ENCODE measurements at regions not wholly inside any gene's neighbourhood (a gene's known extent, or its start where the extent isn't known, plus 50 kb on each side); places are given as distances from the start of the nearest gene placed in this dataset.

GRCh38 chr3:43178891-43179366 is 73.0 kb upstream of the POMGNT2 start:
- Mint-ChIP-seq H3K36me3 (no peaks in the 10 kb centered on the region), H3K27ac (peak overlapping the region; percentile 91), H3K4me1 (peaks cover 44% of the 10 kb centered on the region), H3K4me3 (no peak overlapping the region), H3K9me3 (peaks cover 6% of the 10 kb centered on the region)
- ATAC-seq (no peak), DNase-seq (ENCODE audit: low spot score in 2 of 2) (no peak)

GRCh38 chr3:43177085-43177484 is 71.2 kb upstream of the POMGNT2 start:
- peak overlapping the region; percentile 2 for H3K27ac Mint-ChIP-seq
- H3K9me3 Mint-ChIP-seq: peaks cover 16% of the 10 kb centered on the region
- DNase-seq (ENCODE audit: low spot score in 2 of 2) (no peak), ATAC-seq (no peak)
- peaks cover 39% of the 10 kb centered on the region for H3K4me1 Mint-ChIP-seq
- no peaks in the 10 kb centered on the region for H3K36me3 Mint-ChIP-seq
- no peak overlapping the region for H3K4me3 Mint-ChIP-seq

- Mint-ChIP-seq H3K4me1 (peaks cover 37% of the 10 kb centered on the region), H3K9me3 (peaks cover 16% of the 10 kb centered on the region), H3K36me3 (no peaks in the 10 kb centered on the region), H3K4me3 (no peak overlapping the region), H3K27ac (peak overlapping the region; percentile 2)
- ATAC-seq (no peak), DNase-seq (ENCODE audit: low spot score in 2 of 2) (no peak)
Observed at GRCh38 chr3:43176666-43177065, 70.8 kb upstream of the POMGNT2 start.

GRCh38 chr3:43175541-43175940 is 69.7 kb upstream of the POMGNT2 start:
- H3K27ac Mint-ChIP-seq: no peak overlapping the region
- peaks cover 16% of the 10 kb centered on the region for H3K9me3 Mint-ChIP-seq
- no peaks in the 10 kb centered on the region for H3K36me3 Mint-ChIP-seq
- no peak for ATAC-seq
- H3K4me1 Mint-ChIP-seq: peaks cover 26% of the 10 kb centered on the region
- DNase-seq (ENCODE audit: low spot score in 2 of 2): no peak
- H3K4me3 Mint-ChIP-seq: no peak overlapping the region

GRCh38 chr3:43173949-43174348 is 68.1 kb upstream of the POMGNT2 start:
- ATAC-seq: no peak
- H3K36me3 Mint-ChIP-seq: no peaks in the 10 kb centered on the region
- H3K4me3 Mint-ChIP-seq: no peak overlapping the region
- H3K9me3 Mint-ChIP-seq: peaks cover 16% of the 10 kb centered on the region
- no peak for DNase-seq (ENCODE audit: low spot score in 2 of 2)
- H3K27ac Mint-ChIP-seq: no peak overlapping the region
- peaks cover 10% of the 10 kb centered on the region for H3K4me1 Mint-ChIP-seq

GRCh38 chr3:43171748-43172147 is 65.9 kb upstream of the POMGNT2 start:
- no peak for DNase-seq (ENCODE audit: low spot score in 2 of 2)
- Mint-ChIP-seq H3K4me3 (no peak overlapping the region), H3K36me3 (no peaks in the 10 kb centered on the region), H3K4me1 (peaks cover 1% of the 10 kb centered on the region), H3K9me3 (peaks cover 16% of the 10 kb centered on the region), H3K27ac (no peak overlapping the region)
- no peak for ATAC-seq

- H3K9me3 Mint-ChIP-seq: peaks cover 26% of the 10 kb centered on the region
- no peak for ATAC-seq
- no peaks in the 10 kb centered on the region for H3K36me3 Mint-ChIP-seq
- no peaks in the 10 kb centered on the region for H3K4me1 Mint-ChIP-seq
- no peak for DNase-seq (ENCODE audit: low spot score in 2 of 2)
- H3K27ac Mint-ChIP-seq: no peak overlapping the region
- H3K4me3 Mint-ChIP-seq: no peak overlapping the region
Observed at GRCh38 chr3:43170553-43170952, 64.7 kb upstream of the POMGNT2 start.

GRCh38 chr3:43169987-43170386 is 64.1 kb upstream of the POMGNT2 start:
- ATAC-seq (no peak), DNase-seq (ENCODE audit: low spot score in 2 of 2) (no peak)
- no peak overlapping the region for H3K27ac Mint-ChIP-seq
- H3K9me3 Mint-ChIP-seq: peaks cover 26% of the 10 kb centered on the region
- H3K4me3 Mint-ChIP-seq: no peak overlapping the region
- no peaks in the 10 kb centered on the region for H3K36me3 Mint-ChIP-seq
- no peaks in the 10 kb centered on the region for H3K4me1 Mint-ChIP-seq

GRCh38 chr3:43166406-43166805 is 60.5 kb upstream of the POMGNT2 start:
- H3K4me1 Mint-ChIP-seq: peaks cover 16% of the 10 kb centered on the region

GRCh38 chr3:43165786-43166185 is 59.9 kb upstream of the POMGNT2 start:
- DNase-seq (ENCODE audit: low spot score in 2 of 2): peak in 1 of 2 donors; percentile 4
- H3K4me3 Mint-ChIP-seq: no peak overlapping the region
- no peak overlapping the region for H3K27ac Mint-ChIP-seq
- H3K36me3 Mint-ChIP-seq: no peaks in the 10 kb centered on the region
- ATAC-seq: no peak
- H3K9me3 Mint-ChIP-seq: peaks cover 10% of the 10 kb centered on the region
- peaks cover 16% of the 10 kb centered on the region for H3K4me1 Mint-ChIP-seq

More at GRCh38 chr3:43166406-43166805, 60.5 kb upstream of the POMGNT2 start:
- no peak overlapping the region for H3K4me3 Mint-ChIP-seq
- H3K36me3 Mint-ChIP-seq: no peaks in the 10 kb centered on the region
- ATAC-seq (no peak), DNase-seq (ENCODE audit: low spot score in 2 of 2) (no peak)
- H3K9me3 Mint-ChIP-seq: peaks cover 10% of the 10 kb centered on the region
- H3K27ac Mint-ChIP-seq: no peak overlapping the region

- Mint-ChIP-seq H3K36me3 (no peaks in the 10 kb centered on the region), H3K4me1 (peaks cover 16% of the 10 kb centered on the region), H3K4me3 (peak overlapping the region; percentile 71), H3K27ac (peak overlapping the region; percentile 92), H3K9me3 (peaks cover 10% of the 10 kb centered on the region)
- ATAC-seq (no peak), DNase-seq (ENCODE audit: low spot score in 2 of 2) (peak in 1 of 2 donors; percentile 38)
Observed at GRCh38 chr3:43163895-43164493, 58.1 kb upstream of the POMGNT2 start.

GRCh38 chr3:43162230-43163084 is 56.6 kb upstream of the POMGNT2 start:
- DNase-seq (ENCODE audit: low spot score in 2 of 2) (peak in 1 of 2 donors; percentile 61), ATAC-seq (peak; percentile 73)
- H3K9me3 Mint-ChIP-seq: peaks cover 10% of the 10 kb centered on the region
- H3K4me3 Mint-ChIP-seq: peak overlapping the region; percentile 71
- peak overlapping the region; percentile 92 for H3K27ac Mint-ChIP-seq
- peaks cover 16% of the 10 kb centered on the region for H3K4me1 Mint-ChIP-seq
- H3K36me3 Mint-ChIP-seq: no peaks in the 10 kb centered on the region

GRCh38 chr3:43161684-43162229 is 55.9 kb upstream of the POMGNT2 start:
- Mint-ChIP-seq H3K9me3 (peaks cover 10% of the 10 kb centered on the region), H3K27ac (peak overlapping the region; percentile 92), H3K4me3 (peak overlapping the region; percentile 71), H3K4me1 (peaks cover 16% of the 10 kb centered on the region), H3K36me3 (no peaks in the 10 kb centered on the region)
- peak in 1 of 2 donors; percentile 46 for DNase-seq (ENCODE audit: low spot score in 2 of 2)
- no peak for ATAC-seq

GRCh38 chr3:43160664-43161063 is 54.8 kb upstream of the POMGNT2 start:
- no peak overlapping the region for H3K4me3 Mint-ChIP-seq

GRCh38 chr3:43159876-43160255 is 54.0 kb upstream of the POMGNT2 start:
- Mint-ChIP-seq H3K4me1 (peaks cover 22% of the 10 kb centered on the region), H3K36me3 (no peaks in the 10 kb centered on the region), H3K27ac (no peak overlapping the region), H3K4me3 (no peak overlapping the region), H3K9me3 (no peaks in the 10 kb centered on the region)
- ATAC-seq (no peak), DNase-seq (ENCODE audit: low spot score in 2 of 2) (no peak)

More at GRCh38 chr3:43160664-43161063, 54.8 kb upstream of the POMGNT2 start:
- ATAC-seq: no peak
- H3K36me3 Mint-ChIP-seq: no peaks in the 10 kb centered on the region
- H3K27ac Mint-ChIP-seq: no peak overlapping the region
- peaks cover under 1% of the 10 kb centered on the region for H3K9me3 Mint-ChIP-seq
- peak in 1 of 2 donors; percentile 15 for DNase-seq (ENCODE audit: low spot score in 2 of 2)
- H3K4me1 Mint-ChIP-seq: peaks cover 16% of the 10 kb centered on the region

Data from stimulated activated effector memory CD8-positive, alpha-beta T cell treated with anti-CD3 and anti-CD28 coated beads, Interleukin-12 subunit alpha, Interleukin-12 subunit beta, amount 100 ng/mL, for 72 hours (primary cell).